Glutamatergic neuron (in vitro differentiated cells): ENCODE measurements at regions not wholly inside any gene's neighbourhood (a gene's known extent, or its start where the extent isn't known, plus 50 kb on each side); places are given as distances from the start of the nearest gene placed in this dataset.

ENCODE experiments used
- DNase-seq: peaks from one replicate; pipeline ENCODE4 v3.0.0; 2022
- H3K27ac Mint-ChIP-seq: one replicate; pipeline ENCODE4 v1.8.0; 2020; ENCODE audit warnings: mild to moderate bottlenecking, mixed read lengths, inconsistent platforms; ENCODE audit not compliant: unreplicated experiment
- H3K27me3 Mint-ChIP-seq: one replicate; pipeline ENCODE4 v1.8.0; 2020; ENCODE audit warnings: mild to moderate bottlenecking, moderate library complexity, mixed read lengths, inconsistent platforms; ENCODE audit not compliant: unreplicated experiment
- H3K36me3 Mint-ChIP-seq: one replicate; pipeline ENCODE4 v1.8.0; 2020; ENCODE audit warnings: mild to moderate bottlenecking, mixed read lengths, inconsistent platforms; ENCODE audit not compliant: unreplicated experiment
- H3K4me1 Mint-ChIP-seq: one replicate; pipeline ENCODE4 v1.8.0; 2020; ENCODE audit warnings: mild to moderate bottlenecking, low read depth, mixed read lengths, inconsistent platforms; ENCODE audit not compliant: unreplicated experiment
- H3K4me3 Mint-ChIP-seq: one replicate; pipeline ENCODE4 v1.8.0; 2020; ENCODE audit warnings: mild to moderate bottlenecking, mixed read lengths, inconsistent platforms; ENCODE audit not compliant: unreplicated experiment
- H3K9me3 Mint-ChIP-seq: one replicate; pipeline ENCODE4 v1.8.0; 2020; ENCODE audit warnings: mild to moderate bottlenecking, moderate library complexity, mixed read lengths, inconsistent platforms; ENCODE audit not compliant: unreplicated experiment
- CTCF ChIP-seq: fragments of 200-600 bp; sonication (generic); IDR thresholded peaks from one replicate; pipeline ENCODE4 v1.5.0; 2021; ENCODE audit not compliant: partially characterized antibody, unreplicated experiment

DNA sequence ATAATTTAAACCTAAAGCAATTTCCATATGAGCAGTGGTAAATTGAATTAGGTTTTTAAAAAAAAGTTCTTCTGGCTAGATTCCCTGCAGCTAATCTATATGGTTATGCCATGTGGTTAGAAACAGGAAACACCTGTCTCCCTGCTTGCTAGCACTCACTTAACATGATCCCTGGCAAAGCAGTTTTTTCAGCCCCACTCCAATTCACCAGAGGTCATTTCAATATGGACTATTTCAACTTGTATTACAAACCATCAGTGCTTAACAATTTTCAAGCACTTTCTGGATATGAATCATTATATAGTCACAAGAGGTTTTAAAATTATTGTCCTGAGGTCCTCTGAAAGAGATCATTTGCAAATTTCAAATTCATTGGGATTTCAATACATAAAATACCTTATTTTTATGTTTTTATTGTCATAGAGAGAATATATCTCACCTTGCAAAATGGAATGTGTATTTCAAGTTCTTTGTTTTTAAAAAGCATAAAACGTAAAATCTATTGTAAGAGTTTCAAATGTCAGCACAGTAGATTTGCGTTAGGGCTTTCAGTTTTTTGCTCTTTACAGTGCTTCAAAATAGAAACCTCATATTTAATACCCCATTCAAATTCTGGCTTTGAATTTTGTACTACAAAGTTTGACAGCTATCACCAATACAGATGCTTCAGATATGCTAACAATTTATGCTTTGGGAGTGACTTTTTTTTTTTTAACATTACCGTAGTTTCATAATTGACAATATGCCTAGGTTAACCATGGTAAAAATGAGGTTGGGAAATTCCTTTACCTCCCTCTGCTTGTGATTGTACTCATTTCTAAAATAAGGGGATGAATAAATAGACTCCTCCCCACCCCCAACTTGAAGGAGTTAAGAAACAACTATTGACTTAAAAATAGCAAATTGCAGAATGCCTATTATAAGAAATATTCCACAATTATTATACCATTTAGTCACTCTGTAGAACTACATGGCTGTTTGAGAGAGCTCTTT lies 117.5 kb upstream of the HGF start:
- H3K4me3 Mint-ChIP-seq = no peak overlapping the region
- no peak for TF ChIP-seq CTCF

GRCh38 chr7:81886211-81886764 lies 116.4 kb upstream of the HGF start:
- no peaks in the 10 kb centered on the region for H3K36me3 Mint-ChIP-seq
- H3K9me3 Mint-ChIP-seq = no peaks in the 10 kb centered on the region
- TF ChIP-seq CTCF = no peak
- no peak overlapping the region for H3K27ac Mint-ChIP-seq
- H3K27me3 Mint-ChIP-seq = no peaks in the 10 kb centered on the region
- no peaks in the 10 kb centered on the region for H3K4me1 Mint-ChIP-seq
- DNase-seq = no peak
- no peak overlapping the region for H3K4me3 Mint-ChIP-seq

More for the DNA sequence above, 117.5 kb upstream of the HGF start:
- H3K27ac Mint-ChIP-seq = no peak overlapping the region
- no peaks in the 10 kb centered on the region for H3K27me3 Mint-ChIP-seq
- DNase-seq = no peak
- H3K36me3 Mint-ChIP-seq = no peaks in the 10 kb centered on the region
- H3K4me1 Mint-ChIP-seq = no peaks in the 10 kb centered on the region
- no peaks in the 10 kb centered on the region for H3K9me3 Mint-ChIP-seq

GRCh38 chr7:81884817-81885216 lies 115.0 kb upstream of the HGF start:
- H3K9me3 Mint-ChIP-seq = no peaks in the 10 kb centered on the region

GRCh38 chr7:81883801-81884393 lies 114.0 kb upstream of the HGF start:
- DNase-seq = no peak
- H3K27ac Mint-ChIP-seq = no peak overlapping the region
- H3K9me3 Mint-ChIP-seq = no peaks in the 10 kb centered on the region
- H3K27me3 Mint-ChIP-seq = no peaks in the 10 kb centered on the region
- H3K36me3 Mint-ChIP-seq = no peaks in the 10 kb centered on the region
- H3K4me1 Mint-ChIP-seq = no peaks in the 10 kb centered on the region
- TF ChIP-seq CTCF = no peak
- H3K4me3 Mint-ChIP-seq = no peak overlapping the region

More at GRCh38 chr7:81884817-81885216, 115.0 kb upstream of the HGF start:
- Mint-ChIP-seq H3K27ac (no peak overlapping the region), H3K4me3 (no peak overlapping the region), H3K4me1 (no peaks in the 10 kb centered on the region), H3K27me3 (no peaks in the 10 kb centered on the region), H3K36me3 (no peaks in the 10 kb centered on the region)
- DNase-seq = no peak
- no peak for TF ChIP-seq CTCF

DNA sequence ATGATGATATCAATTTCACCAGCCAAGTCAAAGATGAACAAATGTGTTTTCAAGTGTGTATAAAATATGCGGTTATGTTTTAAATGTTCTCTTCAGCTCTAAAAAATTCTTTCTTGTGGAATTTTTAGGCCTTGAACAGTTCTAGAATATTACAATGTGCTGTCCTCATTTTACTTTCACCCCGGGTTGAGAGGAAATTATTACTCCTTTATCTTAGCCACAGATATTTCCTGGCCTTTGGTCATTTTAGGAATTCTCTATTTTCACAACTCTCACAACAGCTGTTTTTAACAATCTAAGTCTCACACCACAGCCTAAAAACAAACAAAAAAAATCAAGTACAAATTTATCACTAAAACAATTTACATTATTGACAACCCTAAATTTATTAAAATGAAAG lies 112.2 kb upstream of the HGF start:
- TF ChIP-seq CTCF = no peak
- Mint-ChIP-seq H3K4me3 (no peak overlapping the region), H3K27ac (no peak overlapping the region), H3K36me3 (no peaks in the 10 kb centered on the region), H3K27me3 (no peaks in the 10 kb centered on the region), H3K4me1 (no peaks in the 10 kb centered on the region), H3K9me3 (no peaks in the 10 kb centered on the region)
- no peak for DNase-seq
